Gastroesophageal sphincter (tissue), 4 donors: ENCODE measurements at regions not wholly inside any gene's neighbourhood (a gene's known extent, or its start where the extent isn't known, plus 50 kb on each side); places are given as distances from the start of the nearest gene placed in this dataset.

ENCODE experiments used
- ATAC-seq: fragments of 150-250 bp; one replicate; pipeline ENCODE4 v1.9.1; 2016; ENCODE audit warnings: mild to moderate bottlenecking, moderate library complexity
- H3K27ac ChIP-seq, 4 donors: fragments of 200-600 bp; sonication (generic) in 3 of 4; 1 replicate in 3 of 4; 2 replicates in 1 of 4; pipeline ENCODE4 v1.5.1; 2016 to 2019
- H3K27me3 ChIP-seq: fragments of 200-600 bp; sonication (generic); one replicate; pipeline ENCODE4 v1.5.1; 2019
- H3K36me3 ChIP-seq, 2 donors: fragments of 200-600 bp; sonication (generic); one replicate each; pipeline ENCODE4 v1.5.1; 2019; ENCODE audit warnings: control low read depth in 1 of 2
- H3K4me1 ChIP-seq, 3 donors: fragments of 200-600 bp; sonication (generic); 1 replicate in 2 of 3; 2 replicates in 1 of 3; pipeline ENCODE4 v1.5.1; 2016 to 2019; ENCODE audit warnings: control low read depth in 2 of 3
- H3K4me3 ChIP-seq, 2 donors: fragments of 200-600 bp; sonication (generic); one replicate each; pipeline ENCODE4 v1.5.1; 2019; ENCODE audit warnings: mild to moderate bottlenecking in 1 of 2, moderate library complexity in 1 of 2
- H3K9me3 ChIP-seq, 3 donors: fragments of 200-600 bp; sonication (generic); one replicate each; pipeline ENCODE4 v1.5.1; 2017 to 2019; ENCODE audit warnings: control low read depth in 2 of 3
- EP300 ChIP-seq: sonication (generic); formaldehyde crosslinking; IDR thresholded peaks from one replicate; pipeline ENCODE4 v1.6.1; 2017; ENCODE audit warnings: antibody characterized with exemption, mild to moderate bottlenecking
- POLR2A ChIP-seq, 2 donors: fragments of 450-650 bp; IDR thresholded peaks; one replicate each; pipeline ENCODE4 v1.6.1; 2017; ENCODE audit warnings: antibody characterized with exemption in 2 of 2, mild to moderate bottlenecking in 2 of 2, moderate library complexity in 1 of 2
- POLR2AphosphoS5 ChIP-seq: sonication (generic); formaldehyde crosslinking; IDR thresholded peaks from one replicate; pipeline ENCODE4 v1.6.1; 2017; ENCODE audit warnings: antibody characterized with exemption
- WGBS, 2 donors: methylation state at CpG; one replicate each; pipeline ENCODE4 v1.1.5; 2018; ENCODE audit warnings: low coverage in 1 of 2; 5-methylcytosine and 5-hydroxymethylcytosine counted together
- TF ChIP-seq, protein P1 (sequence below), 4 experiments: fragments of 200-600 bp in 2 of 4; fragments of 450-650 bp in 2 of 4; sonication (generic) in 1 of 4; IDR thresholded peaks; one replicate each; pipeline ENCODE4 v1.5.1; 2017 to 2019; ENCODE audit warnings: antibody characterized with exemption in 4 of 4, mild to moderate bottlenecking in 2 of 4, moderate library complexity in 2 of 4

GRCh38 chr6:108742041-108742440, 106.2 kb upstream of the ARMC2 start:
- H3K4me3 ChIP-seq: no peak overlapping the region
- no peak for ATAC-seq
- no peaks in the 10 kb centered on the region for H3K27me3 ChIP-seq
- no peaks in the 10 kb centered on the region for H3K36me3 ChIP-seq
- no peaks in the 10 kb centered on the region for H3K4me1 ChIP-seq
- TF ChIP-seq EP300 (no peak), POLR2A (IDR thresholded peaks at IDR 0.05) (no peak)
- TF ChIP-seq, protein P1, sequence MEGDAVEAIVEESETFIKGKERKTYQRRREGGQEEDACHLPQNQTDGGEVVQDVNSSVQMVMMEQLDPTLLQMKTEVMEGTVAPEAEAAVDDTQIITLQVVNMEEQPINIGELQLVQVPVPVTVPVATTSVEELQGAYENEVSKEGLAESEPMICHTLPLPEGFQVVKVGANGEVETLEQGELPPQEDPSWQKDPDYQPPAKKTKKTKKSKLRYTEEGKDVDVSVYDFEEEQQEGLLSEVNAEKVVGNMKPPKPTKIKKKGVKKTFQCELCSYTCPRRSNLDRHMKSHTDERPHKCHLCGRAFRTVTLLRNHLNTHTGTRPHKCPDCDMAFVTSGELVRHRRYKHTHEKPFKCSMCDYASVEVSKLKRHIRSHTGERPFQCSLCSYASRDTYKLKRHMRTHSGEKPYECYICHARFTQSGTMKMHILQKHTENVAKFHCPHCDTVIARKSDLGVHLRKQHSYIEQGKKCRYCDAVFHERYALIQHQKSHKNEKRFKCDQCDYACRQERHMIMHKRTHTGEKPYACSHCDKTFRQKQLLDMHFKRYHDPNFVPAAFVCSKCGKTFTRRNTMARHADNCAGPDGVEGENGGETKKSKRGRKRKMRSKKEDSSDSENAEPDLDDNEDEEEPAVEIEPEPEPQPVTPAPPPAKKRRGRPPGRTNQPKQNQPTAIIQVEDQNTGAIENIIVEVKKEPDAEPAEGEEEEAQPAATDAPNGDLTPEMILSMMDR (IDR thresholded peaks at IDR 0.05): no peak
- no peaks in the 10 kb centered on the region for H3K9me3 ChIP-seq
- H3K27ac ChIP-seq: no peak overlapping the region
- 62 to 85% methylated on average over 2 of the region's 2 CpGs for WGBS, 2 donors

GRCh38 chr6:108744244-108744972, 103.8 kb upstream of the ARMC2 start:
- Histone ChIP-seq H3K27ac (peak overlapping the region in 1 of 4 donors; percentile 11), H3K36me3 (no peaks in the 10 kb centered on the region), H3K27me3 (no peaks in the 10 kb centered on the region), H3K4me3 (no peak overlapping the region), H3K4me1 (no peaks in the 10 kb centered on the region), H3K9me3 (no peaks in the 10 kb centered on the region)
- no peak for TF ChIP-seq POLR2A (IDR thresholded peaks at IDR 0.05)
- ATAC-seq: no peak
- 42 to 57% methylated on average over 8 of the region's 8 CpGs for WGBS, 2 donors

GRCh38 chr6:108744996-108745395, 103.2 kb upstream of the ARMC2 start:
- Histone ChIP-seq H3K27me3 (no peaks in the 10 kb centered on the region), H3K4me1 (no peaks in the 10 kb centered on the region), H3K4me3 (no peak overlapping the region), H3K36me3 (no peaks in the 10 kb centered on the region), H3K27ac (no peak overlapping the region), H3K9me3 (no peaks in the 10 kb centered on the region)
- TF ChIP-seq, protein P1 (IDR thresholded peaks at IDR 0.05): no peak
- no peak for TF ChIP-seq EP300
- ATAC-seq: no peak
- 78 to 83% methylated on average over 1 to 2 of the region's 5 CpGs for WGBS, 2 donors

GRCh38 chr6:108745664-108746336, 102.4 kb upstream of the ARMC2 start:
- no peak overlapping the region for H3K4me3 ChIP-seq
- no peak overlapping the region for H3K27ac ChIP-seq
- no peaks in the 10 kb centered on the region for H3K4me1 ChIP-seq
- no peaks in the 10 kb centered on the region for H3K36me3 ChIP-seq
- TF ChIP-seq, protein P1 (IDR thresholded peaks at IDR 0.05): no peak
- 86 to 100% methylated on average over 1 of the region's 2 CpGs for WGBS, 2 donors
- H3K27me3 ChIP-seq: no peaks in the 10 kb centered on the region
- H3K9me3 ChIP-seq: no peaks in the 10 kb centered on the region
- no peak for ATAC-seq

DNA sequence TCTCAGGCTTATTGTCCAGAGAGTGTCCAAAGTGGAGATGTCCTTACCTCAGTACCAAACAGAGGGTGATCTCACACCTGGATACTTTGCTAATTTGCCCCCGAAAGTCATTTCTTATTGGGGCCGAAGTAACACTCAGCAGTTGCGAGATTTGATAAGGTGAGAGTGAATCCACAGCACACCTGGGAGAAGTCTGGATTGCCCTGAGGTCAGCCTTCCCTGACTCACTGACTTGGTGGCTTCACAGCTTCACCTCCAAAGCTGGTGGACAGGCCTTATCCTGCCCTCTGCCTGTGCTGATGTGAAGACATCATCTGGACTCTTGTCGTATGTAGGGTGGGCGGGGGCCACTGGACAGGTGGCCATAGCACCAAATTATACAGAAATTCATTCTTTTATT, 101.9 kb upstream of the ARMC2 start:
- Histone ChIP-seq H3K9me3 (no peaks in the 10 kb centered on the region), H3K4me3 (no peak overlapping the region), H3K36me3 (no peaks in the 10 kb centered on the region), H3K4me1 (no peaks in the 10 kb centered on the region), H3K27ac (no peak overlapping the region), H3K27me3 (no peaks in the 10 kb centered on the region)
- TF ChIP-seq POLR2A (IDR thresholded peaks at IDR 0.05): no peak
- TF ChIP-seq, protein P1 (IDR thresholded peaks at IDR 0.05): no peak
- TF ChIP-seq EP300: no peak
- TF ChIP-seq POLR2AphosphoS5: no peak
- ATAC-seq: no peak
- WGBS, 2 donors: 93 to 97% methylated on average over 2 to 5 of the region's 5 CpGs
